ENCODE measurements at regions not wholly inside any gene's neighbourhood (a gene's known extent, or its start where the extent isn't known, plus 50 kb on each side); places are given as distances from the start of the nearest gene placed in this dataset.

GRCh38 chr10:53387562-53387961, 615.0 kb upstream of the MBL2 start:
- DNase-seq (no peak), ATAC-seq (ENCODE audit: low read depth) (no peak)
- no peaks in the 10 kb centered on the region for H3K36me3 ChIP-seq (replicated peaks in 1 of 2; ENCODE audit: control extremely low read depth in 1 of 2, control insufficient read depth in 1 of 2, extremely low read depth in 1 of 2, insufficient read depth in 2 of 2, low read length in 1 of 2)
- POLR2A ChIA-PET: no interaction called here
- H3K9ac ChIP-seq (ENCODE audit: low read length): no peak overlapping the region
- no peak overlapping the region for H3K4me3 ChIP-seq (ENCODE audit: control extremely low read depth in 1 of 5, extremely low read depth in 1 of 5, insufficient read depth in 1 of 5, low read depth in 2 of 5, low read length in 4 of 5)
- Mint-ChIP-seq H3K27ac (no peak overlapping the region), H3K27me3 (no peaks in the 10 kb centered on the region), H3K9me3 (ENCODE audit: insufficient read depth) (peaks cover 6% of the 10 kb centered on the region), H3K4me1 (no peaks in the 10 kb centered on the region), H3K4me3 (no peak overlapping the region)
- H3K79me2 ChIP-seq (ENCODE audit: control insufficient read depth, insufficient read depth, low read length): no peaks in the 10 kb centered on the region
- H4K20me1 ChIP-seq (ENCODE audit: control insufficient read depth, insufficient read depth, low read length, poor library complexity, severe bottlenecking): no peaks in the 10 kb centered on the region
- CTCF ChIA-PET: no interaction called here
- no peaks in the 10 kb centered on the region for H3K4me1 ChIP-seq (ENCODE audit: control insufficient read depth in 2 of 2, insufficient read depth in 2 of 2, low read length in 2 of 2)
- no peak overlapping the region for H2AFZ ChIP-seq (ENCODE audit: insufficient read depth, low read depth, low read length, poor library complexity, severe bottlenecking)
- no peak overlapping the region for H3K27ac ChIP-seq (ENCODE audit: low read length in 2 of 2)
- TF ChIP-seq CTCF (IDR thresholded peaks at IDR 0.05) (no peak), EZH2 (IDR thresholded peaks at IDR 0.05; ENCODE audit: borderline replicate concordance, insufficient read depth, low read depth, low read length, poor library complexity, severe bottlenecking) (no peak)
- H3K9me3 ChIP-seq (ENCODE audit: control extremely low read depth in 1 of 3, control insufficient read depth in 2 of 3, insufficient read depth in 1 of 3, low read length in 2 of 3): peaks cover 0 to 3% (median 0%) of the 10 kb centered on the region in 3 donors
- intact Hi-C loops (cut with micrococcal nuclease): no loop called here
- H3K4me2 ChIP-seq (replicated peaks; ENCODE audit: low read depth, low read length, poor library complexity, severe bottlenecking): no peak overlapping the region
- no CpG with 5 or more reads among the region's 4 CpGs for WGBS (ENCODE audit: insufficient coverage)
- no peaks in the 10 kb centered on the region for H3K27me3 ChIP-seq (replicated peaks in 1 of 4; ENCODE audit: control extremely low read depth in 1 of 4, control insufficient read depth in 3 of 4, insufficient read depth in 4 of 4, low read length in 3 of 4)

- TF ChIP-seq CTCF (IDR thresholded peaks at IDR 0.05): no peak
- TF ChIP-seq EZH2 (IDR thresholded peaks at IDR 0.05; ENCODE audit: borderline replicate concordance, insufficient read depth, low read depth, low read length, poor library complexity, severe bottlenecking): no peak
- no peak overlapping the region for H3K9ac ChIP-seq (ENCODE audit: low read length)
- no peak overlapping the region for H3K27ac ChIP-seq (ENCODE audit: low read length in 2 of 2)
- H3K36me3 ChIP-seq (replicated peaks in 1 of 2; ENCODE audit: control extremely low read depth in 1 of 2, control insufficient read depth in 1 of 2, extremely low read depth in 1 of 2, insufficient read depth in 2 of 2, low read length in 1 of 2): no peaks in the 10 kb centered on the region
- DNase-seq (no peak), ATAC-seq (ENCODE audit: low read depth) (no peak)
- no peaks in the 10 kb centered on the region for H3K4me1 ChIP-seq (ENCODE audit: control insufficient read depth in 2 of 2, insufficient read depth in 2 of 2, low read length in 2 of 2)
- H3K4me3 ChIP-seq (ENCODE audit: control extremely low read depth in 1 of 5, extremely low read depth in 1 of 5, insufficient read depth in 1 of 5, low read depth in 2 of 5, low read length in 4 of 5): no peak overlapping the region
- no peaks in the 10 kb centered on the region for H3K4me1 Mint-ChIP-seq
- WGBS (ENCODE audit: insufficient coverage): 100% methylated on average over 1 of the region's 3 CpGs
- no peaks in the 10 kb centered on the region for H4K20me1 ChIP-seq (ENCODE audit: control insufficient read depth, insufficient read depth, low read length, poor library complexity, severe bottlenecking)
- peaks cover 0 to 3% (median 2%) of the 10 kb centered on the region in 3 donors for H3K9me3 ChIP-seq (ENCODE audit: control extremely low read depth in 1 of 3, control insufficient read depth in 2 of 3, insufficient read depth in 1 of 3, low read length in 2 of 3)
- H3K27me3 ChIP-seq (replicated peaks in 1 of 4; ENCODE audit: control extremely low read depth in 1 of 4, control insufficient read depth in 3 of 4, insufficient read depth in 4 of 4, low read length in 3 of 4): no peaks in the 10 kb centered on the region
- CTCF ChIA-PET: interaction anchor here (0.6 to 0.7 kb wide), 2 partner anchors 17 to 143 kb away, joined by 3 to 4 read pairs; no protein-coding TSS in a partner anchor
- H2AFZ ChIP-seq (ENCODE audit: insufficient read depth, low read depth, low read length, poor library complexity, severe bottlenecking): no peak overlapping the region
- intact Hi-C loops (cut with micrococcal nuclease): no loop called here
- no peak overlapping the region for H3K4me3 Mint-ChIP-seq
- no peak overlapping the region for H3K27ac Mint-ChIP-seq
- peaks cover 3% of the 10 kb centered on the region for H3K9me3 Mint-ChIP-seq (ENCODE audit: insufficient read depth)
- H3K79me2 ChIP-seq (ENCODE audit: control insufficient read depth, insufficient read depth, low read length): no peaks in the 10 kb centered on the region
- POLR2A ChIA-PET: no interaction called here
- H3K4me2 ChIP-seq (replicated peaks; ENCODE audit: low read depth, low read length, poor library complexity, severe bottlenecking): no peak overlapping the region
- H3K27me3 Mint-ChIP-seq: no peaks in the 10 kb centered on the region
Measured at GRCh38 chr10:53382543-53382942, 610.0 kb upstream of the MBL2 start.

All from B cell (primary cell).